ENCODE measurements at regions not wholly inside any gene's neighbourhood (a gene's known extent, or its start where the extent isn't known, plus 50 kb on each side); places are given as distances from the start of the nearest gene placed in this dataset.

DNA sequence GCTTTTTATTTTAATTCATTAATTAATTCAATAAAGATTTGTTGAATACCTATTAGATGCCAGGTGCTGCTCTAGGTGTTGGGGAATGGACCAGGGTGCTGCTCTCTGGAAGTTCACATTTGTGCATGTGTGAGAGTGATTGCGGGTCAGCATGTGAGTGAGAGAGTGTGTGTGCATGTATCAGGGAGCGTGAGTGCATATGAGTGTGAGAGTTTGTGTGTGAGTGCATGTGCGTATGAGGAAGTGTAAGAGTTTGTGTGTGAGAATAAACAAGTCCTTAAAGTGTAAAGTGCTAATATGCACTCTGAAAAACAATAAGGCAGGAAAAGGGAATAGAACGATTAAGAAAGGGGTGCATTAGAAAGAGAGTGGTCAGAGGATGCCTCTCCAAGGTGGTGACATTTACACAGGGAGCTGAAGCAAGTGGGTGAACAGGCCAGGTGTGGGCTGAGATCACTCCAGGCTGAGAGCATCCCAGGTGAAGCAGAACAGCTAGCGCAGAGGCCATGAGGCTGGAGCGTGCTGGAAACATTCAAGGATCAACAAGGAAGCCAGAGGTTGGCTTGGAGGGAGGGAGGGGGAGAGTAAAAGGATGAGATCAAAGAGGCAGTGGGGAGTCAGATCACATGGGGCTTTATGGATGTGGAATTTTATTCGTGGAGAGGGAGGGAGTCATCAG is 50.5 kb upstream of the SLC1A4 start:
- TF ChIP-seq, protein P1, sequence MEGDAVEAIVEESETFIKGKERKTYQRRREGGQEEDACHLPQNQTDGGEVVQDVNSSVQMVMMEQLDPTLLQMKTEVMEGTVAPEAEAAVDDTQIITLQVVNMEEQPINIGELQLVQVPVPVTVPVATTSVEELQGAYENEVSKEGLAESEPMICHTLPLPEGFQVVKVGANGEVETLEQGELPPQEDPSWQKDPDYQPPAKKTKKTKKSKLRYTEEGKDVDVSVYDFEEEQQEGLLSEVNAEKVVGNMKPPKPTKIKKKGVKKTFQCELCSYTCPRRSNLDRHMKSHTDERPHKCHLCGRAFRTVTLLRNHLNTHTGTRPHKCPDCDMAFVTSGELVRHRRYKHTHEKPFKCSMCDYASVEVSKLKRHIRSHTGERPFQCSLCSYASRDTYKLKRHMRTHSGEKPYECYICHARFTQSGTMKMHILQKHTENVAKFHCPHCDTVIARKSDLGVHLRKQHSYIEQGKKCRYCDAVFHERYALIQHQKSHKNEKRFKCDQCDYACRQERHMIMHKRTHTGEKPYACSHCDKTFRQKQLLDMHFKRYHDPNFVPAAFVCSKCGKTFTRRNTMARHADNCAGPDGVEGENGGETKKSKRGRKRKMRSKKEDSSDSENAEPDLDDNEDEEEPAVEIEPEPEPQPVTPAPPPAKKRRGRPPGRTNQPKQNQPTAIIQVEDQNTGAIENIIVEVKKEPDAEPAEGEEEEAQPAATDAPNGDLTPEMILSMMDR (IDR thresholded peaks at IDR 0.05; ENCODE audit: insufficient read depth, low read depth, low read length, missing control alignments): no peak
- no peak overlapping the region for H3K4me3 ChIP-seq (ENCODE audit: low read length)
- no peak for DNase-seq (ENCODE audit: low read depth)

- H3K4me3 ChIP-seq (ENCODE audit: low read length): no peak overlapping the region
- no peak for DNase-seq (ENCODE audit: low read depth)
- TF ChIP-seq, protein P1 (IDR thresholded peaks at IDR 0.05; ENCODE audit: insufficient read depth, low read depth, low read length, missing control alignments): no peak
Measured at GRCh38 chr2:64939332-64939917, 49.8 kb upstream of the SLC1A4 start.
